ENCODE measurements at regions not wholly inside any gene's neighbourhood (a gene's known extent, or its start where the extent isn't known, plus 50 kb on each side); places are given as distances from the start of the nearest gene placed in this dataset.

DNA sequence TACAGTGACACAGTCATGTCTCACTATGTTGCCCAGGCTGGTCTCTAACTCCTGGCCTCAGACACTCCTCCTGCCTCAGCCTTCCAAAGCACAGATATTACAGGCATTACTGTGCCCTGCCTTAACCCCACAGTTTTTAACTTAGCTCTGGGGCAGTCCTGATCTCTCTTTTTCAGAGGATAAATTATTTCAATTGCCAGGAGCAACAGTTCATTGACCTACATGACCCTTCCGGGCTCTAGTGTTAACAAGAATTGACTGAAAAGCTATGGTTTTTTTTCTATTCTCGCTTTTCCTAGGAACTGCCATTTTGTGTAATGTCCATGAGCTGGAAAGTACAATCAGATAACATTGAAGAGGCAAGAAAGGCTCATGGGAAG is 92.8 kb downstream of the HNRNPLL start:
- no peak for DNase-seq

DNA sequence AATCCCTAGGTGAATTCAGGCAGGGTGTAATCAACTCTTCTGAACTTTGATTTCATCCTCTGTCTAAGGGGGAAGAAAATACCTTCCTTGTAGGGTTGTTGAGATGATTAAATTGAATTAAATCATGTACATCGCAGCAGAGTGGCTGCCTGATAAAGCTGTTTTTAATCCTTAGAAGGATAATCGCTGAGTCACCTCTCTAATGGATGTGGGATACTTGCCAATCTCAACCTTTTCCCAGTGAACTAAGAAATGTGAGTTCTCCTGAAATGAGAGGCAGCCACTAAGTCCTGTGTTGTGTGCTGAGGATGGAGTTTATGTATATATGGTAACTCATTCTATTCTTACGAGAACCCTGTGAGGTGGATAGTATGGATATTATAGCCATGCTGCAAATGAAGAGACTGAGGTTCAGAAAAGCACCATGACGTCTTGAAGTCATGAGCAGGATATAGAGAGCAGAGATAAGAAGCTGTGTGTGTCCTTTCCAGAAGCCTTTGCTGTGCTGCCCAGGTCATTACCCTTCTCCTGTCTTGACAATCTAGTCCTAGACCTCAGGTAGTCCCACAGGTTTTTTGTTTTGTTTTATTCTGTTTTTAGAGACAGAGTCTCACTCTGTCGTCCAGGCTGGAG is 93.3 kb downstream of the HNRNPLL start:
- DNase-seq: peak; percentile 88

DNA sequence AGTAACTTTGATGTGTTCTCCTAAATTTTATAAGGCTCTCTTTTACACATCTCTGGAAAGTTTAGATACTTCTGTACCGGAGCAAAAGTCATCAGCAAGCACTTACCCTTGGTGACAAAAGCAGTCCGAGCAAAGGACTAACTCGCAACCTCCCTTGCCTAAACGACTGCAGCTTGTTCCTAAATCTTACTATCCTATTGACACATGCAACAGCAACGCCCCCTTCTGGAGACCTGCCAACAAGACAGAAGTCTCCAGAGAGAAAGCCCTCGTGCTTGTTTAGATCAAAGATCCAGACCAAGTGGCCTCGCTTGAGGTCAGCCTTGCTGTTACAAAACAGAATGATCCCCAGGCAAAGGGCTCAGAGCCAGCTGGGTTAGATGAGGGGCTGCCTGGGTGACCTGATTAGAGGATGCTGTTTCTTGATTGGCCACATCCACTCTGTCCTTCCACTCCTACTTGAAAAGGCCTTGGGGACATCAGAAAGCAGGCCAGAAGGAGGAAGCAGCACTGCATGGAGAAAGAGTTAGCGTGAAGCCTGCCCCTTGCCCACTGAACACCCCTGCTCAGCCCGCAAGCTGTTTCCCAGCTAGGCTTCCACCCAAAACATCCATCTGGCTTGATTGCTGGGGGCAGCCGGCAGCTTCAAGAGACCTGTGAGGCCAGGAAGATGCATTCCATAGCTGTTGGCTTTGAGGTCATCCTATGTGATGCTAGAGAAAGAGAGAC is 94.3 kb downstream of the HNRNPLL start:
- peak; percentile 77 for DNase-seq

DNA sequence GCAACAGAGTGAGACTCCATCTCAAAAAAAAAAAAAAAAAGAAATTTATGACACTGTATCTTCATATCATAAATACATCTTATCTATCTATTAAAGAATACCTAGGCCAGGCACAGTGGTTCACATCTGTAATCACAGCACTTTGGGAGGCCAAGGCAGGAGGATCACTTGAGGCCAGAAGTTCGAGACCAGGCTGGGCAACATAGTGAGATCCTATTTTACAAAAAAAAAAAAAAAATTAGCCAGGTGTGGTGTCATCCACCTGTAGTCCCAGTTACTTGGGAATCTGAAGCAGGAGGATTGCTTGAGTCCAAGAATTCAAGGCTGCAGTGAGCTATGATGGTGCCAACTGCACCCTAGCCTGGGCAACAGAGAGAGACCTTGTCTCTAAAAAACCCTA is 95.0 kb downstream of the HNRNPLL start:
- no peak for DNase-seq

DNA sequence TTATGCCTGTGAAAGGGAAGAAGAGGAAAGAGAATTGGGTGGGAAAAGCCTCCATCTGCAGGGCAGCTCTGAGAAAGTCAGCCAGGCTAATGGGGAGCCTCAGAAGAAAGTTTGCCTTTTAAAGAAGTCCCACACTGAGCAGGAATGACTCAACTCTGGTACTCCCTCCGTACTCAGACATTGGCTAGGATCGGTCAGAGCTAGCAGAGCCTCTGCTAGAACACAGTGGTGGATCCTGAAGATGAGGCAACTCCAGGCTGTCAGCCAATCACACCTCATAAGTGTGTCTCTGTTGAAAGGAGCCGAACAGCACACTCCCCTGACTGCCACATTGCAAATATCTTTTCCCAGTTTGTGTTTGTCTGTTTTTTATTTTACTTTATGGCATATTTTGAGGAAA is 96.9 kb downstream of the HNRNPLL start:
- DNase-seq: peak; percentile 79

DNA sequence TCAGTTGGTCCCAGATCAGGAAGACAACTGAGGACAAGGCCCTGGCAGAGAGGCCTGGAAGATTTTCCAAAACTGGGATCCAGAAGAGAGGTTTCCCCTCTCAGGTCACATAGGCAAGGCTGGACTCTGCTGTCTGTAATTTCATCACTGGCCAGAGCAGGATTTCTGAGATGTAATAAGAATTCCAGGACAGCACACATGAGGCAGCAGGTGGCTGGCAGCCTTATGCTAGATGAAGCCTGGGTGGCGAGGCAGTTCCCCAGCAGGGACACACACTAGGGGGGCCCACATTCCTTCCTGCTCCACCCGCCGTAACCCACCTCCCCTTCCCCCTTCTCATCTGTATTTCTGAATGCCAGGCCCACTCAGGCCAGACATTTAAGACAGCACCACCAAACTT is 98.6 kb downstream of the HNRNPLL start:
- no peak for DNase-seq

DNA sequence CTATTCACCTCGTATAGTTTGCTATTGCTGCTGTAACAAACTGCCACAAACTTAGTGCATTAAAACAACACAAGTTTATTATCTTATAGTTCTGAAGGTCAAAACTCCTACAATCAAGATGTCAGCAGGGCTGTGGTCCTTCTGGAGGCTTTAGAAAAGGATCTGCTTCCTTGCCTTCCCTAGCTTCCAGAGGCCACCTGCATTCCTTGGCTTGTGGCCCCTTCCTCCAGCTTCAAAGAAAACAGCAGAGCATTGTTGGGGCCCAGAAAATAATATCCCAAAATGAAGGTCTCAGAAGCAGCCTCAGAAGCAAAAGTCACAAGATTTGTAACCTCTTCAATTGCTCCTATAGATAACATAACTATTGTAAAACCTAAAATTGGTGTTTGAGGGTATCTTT is 100.6 kb downstream of the HNRNPLL start:
- no peak for DNase-seq

DNA sequence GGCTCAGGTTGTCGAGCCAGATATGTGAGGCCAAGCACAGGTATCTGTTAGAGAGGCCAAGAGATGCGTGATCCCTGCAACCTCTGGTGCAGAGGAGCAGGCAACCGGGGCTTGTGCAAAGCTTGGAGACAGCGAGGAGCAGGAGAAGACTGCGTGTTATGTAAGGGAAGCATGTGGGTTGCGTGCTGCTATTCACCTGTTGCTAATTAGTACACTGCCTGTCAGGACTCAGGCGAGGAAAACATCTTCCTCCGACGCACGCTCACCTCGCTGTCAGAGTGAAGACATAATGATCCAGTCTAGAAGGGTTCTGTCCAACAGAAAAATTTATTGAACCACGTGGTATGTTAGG is 102.5 kb downstream of the HNRNPLL start:
- no peak for DNase-seq

DNA sequence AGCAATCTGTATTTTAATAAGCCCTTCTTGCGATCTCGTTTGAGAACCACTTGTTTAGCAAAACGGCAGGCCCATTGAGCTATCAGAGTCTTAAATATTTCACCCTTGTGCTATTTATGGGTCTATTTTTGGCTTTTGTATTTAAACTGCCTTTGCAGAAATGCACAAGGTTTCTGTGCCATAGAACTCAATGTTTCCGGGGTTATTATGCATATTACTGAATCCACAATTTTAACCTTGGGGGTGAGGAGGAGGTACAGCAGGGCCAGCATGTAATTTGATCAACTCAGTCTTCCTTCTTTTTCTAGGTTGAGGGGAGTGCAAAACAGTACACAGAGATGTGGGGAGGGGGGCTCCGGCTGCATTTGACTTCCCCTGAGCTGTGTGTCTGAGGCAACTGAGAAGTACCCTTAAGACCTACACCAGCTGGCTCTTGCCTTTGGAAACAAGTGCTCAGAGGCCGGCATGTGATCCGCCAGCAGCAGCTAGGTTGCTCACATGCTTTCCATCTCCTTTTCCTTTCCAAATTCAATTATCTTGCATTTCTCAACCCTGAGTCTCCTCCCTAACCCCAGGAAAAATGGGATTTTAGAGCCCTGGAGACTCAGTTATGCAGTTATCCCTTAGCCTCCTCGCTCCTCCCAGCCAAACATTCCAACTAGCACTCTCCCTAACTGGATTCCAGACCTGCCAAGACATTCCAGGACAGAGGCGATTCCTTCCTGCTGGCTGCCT is 103.0 kb downstream of the HNRNPLL start:
- DNase-seq: no peak

DNA sequence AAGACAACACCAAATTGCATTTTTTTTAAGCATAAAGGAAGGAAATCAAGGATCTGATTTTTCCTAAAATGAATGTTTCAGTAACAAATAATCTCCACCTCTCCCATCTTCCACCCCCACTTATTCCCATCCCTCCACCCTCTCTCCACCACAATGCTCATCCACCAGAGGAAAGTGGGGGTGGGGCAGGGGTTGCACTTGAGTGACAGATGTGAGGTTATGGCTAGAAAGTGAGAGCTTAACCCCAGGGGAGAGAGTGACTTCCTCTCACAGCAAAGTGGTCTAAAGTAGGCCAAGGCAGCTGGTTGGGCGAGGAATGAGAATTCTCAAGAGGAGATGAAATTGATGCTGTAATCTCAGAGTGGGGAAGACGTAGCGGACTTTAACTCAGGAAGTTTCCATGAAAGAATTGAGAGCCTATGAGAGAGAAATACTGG is 104.7 kb downstream of the HNRNPLL start:
- DNase-seq: no peak

DNA sequence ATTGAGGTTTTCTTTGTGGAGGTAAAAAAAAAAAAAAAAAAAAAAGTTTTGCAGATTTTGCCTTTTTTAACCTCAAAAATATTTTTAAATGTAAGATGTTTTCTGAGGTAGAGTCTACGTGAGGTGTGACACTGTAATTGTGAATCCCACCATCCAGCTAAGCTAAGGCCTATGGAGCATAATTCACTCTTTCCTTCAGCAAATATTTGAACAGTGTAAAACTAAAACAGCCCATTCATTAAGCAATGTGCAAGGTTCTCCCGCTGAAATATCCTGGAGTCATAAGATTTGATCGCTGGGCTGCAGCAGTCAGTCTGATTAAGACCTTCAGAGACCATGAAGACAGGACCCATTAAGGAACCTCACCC is 105.1 kb downstream of the HNRNPLL start:
- no peak for DNase-seq

DNA sequence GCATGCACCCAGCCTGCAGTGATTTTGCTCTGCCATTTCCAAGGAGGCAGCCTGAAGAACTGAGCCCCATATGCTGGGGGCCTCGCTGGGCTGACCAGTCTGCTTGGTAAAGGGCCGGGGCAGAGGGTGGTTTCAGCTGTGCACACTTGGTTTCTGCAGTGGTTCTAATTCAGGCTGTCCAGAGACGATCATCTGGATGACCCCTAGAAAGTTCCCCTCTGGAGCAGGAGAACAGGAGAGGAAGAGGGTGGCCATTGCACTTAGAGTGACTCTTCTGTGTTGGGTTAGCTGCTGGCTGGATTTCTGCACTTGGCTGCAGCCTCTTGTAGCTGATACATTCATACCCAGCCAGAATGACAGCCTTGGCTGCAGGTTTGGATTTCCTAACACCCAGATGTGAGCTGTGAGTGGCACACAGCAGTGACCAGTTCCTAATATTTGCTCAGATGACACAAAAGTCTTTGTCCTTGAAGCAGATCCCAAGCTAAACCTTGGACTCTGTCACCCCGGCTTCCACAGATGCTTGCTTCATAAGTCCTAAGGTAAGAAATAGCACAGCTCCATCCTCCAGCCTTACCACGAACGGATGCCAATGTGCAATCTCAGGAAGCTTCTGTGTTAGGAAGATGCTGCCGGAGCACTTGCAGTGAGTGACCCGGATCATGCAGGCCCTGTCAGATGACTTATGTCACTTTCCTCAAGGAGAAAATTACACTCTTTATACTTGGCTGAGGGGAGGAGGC is 105.6 kb downstream of the HNRNPLL start:
- no peak for DNase-seq

DNA sequence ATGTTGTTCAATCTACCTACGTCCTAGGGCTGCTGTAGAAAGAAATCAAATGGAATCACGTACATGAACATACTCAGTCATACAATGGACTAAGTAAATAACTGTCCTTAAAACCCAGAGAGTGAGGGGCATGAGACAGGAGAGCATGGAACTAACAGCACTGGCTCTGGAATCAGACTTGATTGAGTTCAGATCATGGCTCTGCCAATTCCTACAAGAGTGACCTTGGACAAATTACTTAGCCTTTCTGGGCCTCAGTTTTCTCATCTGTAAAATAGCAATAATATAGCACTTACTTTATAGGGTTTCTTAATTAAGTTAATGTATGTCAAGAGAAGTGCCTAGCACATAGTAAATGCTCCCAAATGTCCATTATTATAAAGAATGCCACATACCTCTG is 106.8 kb downstream of the HNRNPLL start:
- no peak for DNase-seq

DNA sequence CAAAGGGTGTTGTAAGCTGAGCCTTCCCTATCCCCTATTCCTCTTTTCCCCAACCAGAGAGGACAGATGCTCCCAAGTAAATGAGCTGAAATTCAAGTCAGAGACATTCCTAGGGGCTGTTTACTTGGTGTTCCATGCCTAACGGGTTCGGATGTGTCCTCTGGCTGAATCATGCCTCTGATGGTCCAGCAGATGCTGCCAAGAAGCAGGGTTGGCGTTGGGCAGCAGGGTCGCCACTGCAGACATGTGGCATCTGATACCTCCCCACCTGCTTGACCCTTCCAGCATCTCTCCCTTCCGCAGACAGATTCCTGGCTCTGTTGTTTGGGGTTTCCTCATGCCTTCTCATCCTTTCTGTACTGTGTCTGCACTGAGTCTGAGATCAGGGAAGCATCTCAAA is 108.3 kb downstream of the HNRNPLL start:
- DNase-seq: no peak

DNA sequence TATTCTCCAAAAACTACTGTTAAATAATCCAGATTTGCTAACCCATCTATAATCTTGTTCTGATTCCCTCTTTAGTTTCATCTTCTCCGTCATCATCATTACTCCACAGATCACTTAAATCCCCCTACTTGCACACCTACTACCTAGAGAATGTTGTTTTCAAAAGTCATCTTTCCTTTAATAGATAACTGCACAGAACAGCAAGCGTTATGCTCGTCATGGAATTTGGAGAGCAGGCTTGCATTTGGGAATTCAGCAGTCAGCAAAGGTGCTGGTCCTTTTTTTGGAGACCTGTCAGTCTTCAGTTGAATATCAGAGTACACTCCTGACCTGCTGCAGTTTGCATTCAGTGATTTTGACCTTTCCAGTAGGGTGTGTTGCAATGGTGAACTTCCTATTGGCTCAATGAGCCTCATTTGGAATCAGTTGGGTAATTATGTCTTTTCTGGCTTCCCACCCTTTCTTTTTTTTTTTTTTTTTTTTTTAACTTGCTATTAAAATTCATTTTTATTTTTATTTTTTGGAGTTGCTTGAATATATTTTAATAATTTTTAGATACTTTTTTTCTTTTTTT is 110.6 kb downstream of the HNRNPLL start:
- DNase-seq: no peak

DNA sequence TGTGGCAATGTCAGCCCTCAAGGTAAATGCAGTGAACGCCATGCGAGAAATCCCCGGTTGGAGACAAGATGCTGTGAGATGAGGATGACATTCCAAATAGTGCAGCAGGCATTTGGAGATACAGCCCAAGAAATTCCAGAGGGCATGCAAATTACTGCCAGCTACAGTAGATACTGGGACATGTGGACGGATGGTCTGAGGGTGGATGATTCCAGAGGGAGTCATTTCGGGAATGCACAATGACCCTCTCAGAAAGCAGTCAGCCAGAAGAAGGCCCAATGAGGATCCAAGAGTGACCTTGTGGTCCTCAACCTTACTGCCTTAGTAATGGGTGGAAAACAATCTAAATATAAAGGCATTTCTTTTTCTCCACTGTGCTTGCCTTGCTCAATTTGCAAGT is 111.3 kb downstream of the HNRNPLL start:
- DNase-seq: no peak

DNA sequence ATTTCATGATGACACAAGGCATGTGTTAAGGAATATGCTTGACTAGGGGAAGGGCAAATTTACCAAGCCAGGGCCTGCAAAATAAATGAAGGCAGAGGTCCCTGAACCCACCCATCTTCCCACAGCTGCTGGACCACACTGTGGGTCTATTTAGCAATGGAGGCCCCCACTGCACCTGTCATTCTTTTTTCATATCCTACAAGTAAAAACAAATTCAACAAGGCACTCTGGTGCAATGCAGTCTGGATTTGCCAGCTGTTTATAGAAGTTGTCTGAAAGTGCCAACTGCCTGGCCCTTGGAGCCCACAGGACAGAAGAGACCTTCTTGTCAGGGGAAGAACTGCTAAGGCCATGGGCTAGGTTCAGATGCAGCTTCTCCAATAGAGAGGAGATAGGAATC is 112.8 kb upstream of the ATL2 start:
- no peak for DNase-seq

DNA sequence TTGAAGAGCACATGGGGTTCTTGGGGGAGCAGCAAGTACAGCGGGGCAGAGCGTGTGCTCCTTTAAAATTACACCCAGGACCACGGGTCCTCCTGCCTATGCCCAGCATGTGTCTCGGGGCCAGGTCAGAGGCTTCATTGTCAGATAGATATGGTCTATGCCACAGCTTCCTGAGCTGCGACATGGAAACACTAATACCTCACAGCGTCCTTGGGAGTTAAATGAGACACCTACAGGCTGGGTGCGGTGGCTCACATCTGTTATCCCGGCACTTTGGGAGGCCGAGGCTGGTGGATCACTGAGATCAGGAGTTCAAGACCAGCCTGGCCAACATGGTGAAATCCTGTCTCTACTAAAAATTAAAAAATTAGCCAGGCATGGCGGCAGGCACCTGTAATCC is 110.8 kb upstream of the ATL2 start:
- no peak for DNase-seq

DNA sequence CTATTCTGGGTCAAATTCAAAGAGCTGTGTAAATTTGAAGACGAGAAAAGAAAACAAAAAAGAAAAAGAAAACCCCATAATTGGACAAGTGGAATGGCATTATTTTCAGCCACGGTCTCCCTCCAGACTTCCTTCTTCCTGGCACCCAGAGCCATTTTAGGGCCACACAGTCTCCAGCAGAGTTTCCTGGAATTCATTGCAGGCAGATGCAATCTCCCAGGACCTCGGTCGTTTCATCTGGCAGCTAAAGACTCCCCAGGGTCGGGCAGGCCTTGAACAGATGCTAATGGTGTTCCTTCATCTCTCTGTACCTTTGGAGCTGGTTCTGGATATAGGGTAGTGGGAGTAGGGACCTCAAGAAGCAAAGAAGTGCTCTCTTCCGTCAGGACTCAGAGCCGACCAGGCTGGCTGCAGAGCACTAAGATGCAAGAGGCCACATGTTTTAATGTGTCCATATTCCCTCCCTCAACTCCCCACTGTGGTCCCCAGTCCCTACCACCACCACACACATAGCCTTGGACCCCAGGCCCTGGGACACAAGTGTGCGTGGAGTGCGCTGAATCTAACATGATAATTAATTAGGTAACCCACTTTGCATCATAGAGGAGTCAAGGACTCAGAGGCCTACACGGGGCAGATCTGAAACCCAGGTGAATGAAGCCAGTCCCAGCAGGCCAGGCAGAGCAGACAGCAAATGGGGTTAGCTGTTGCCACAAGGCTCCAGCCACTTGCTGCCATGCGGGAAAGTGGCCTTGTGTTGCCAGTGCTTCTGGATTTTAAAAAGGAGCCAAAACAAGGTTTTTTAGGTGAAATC is 109.3 kb upstream of the ATL2 start:
- DNase-seq: no peak

DNA sequence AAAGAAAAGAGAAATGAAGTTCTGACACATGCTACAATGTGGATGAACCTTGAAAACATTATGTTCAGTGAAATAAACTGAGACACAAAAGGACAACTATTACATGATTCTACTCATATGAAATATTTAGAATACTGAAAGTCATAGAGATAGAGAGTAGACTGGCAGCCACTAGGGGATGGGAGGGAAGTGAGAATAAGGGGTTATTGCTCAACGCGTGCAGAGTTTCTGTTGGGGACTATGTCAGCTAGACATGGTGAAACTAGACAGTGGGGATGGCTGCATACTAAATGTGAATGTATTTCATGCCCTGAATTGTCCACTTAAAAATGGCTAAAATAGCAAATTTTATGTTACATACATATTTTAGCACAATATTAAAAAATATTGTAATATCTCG is 108.7 kb upstream of the ATL2 start:
- DNase-seq: no peak

DNA sequence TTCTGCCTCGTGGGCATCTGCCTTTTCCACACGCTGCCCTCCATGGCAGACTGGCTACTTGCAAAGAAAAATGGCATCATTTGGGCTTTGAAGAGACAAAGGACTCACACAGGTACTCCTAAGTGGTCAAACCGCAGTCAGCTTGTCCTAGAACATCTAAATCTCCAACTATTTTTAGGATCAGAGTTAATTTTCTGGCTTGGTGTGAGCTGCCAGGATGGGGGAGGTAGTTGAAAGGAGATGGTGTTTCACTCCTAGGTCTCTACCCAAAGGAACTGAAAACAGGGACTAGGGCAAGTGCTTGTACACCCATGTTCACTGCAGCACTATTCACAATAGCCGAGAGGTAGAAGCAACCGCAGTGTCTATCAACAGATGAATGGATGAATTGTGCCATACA is 107.9 kb upstream of the ATL2 start:
- no peak for DNase-seq

DNA sequence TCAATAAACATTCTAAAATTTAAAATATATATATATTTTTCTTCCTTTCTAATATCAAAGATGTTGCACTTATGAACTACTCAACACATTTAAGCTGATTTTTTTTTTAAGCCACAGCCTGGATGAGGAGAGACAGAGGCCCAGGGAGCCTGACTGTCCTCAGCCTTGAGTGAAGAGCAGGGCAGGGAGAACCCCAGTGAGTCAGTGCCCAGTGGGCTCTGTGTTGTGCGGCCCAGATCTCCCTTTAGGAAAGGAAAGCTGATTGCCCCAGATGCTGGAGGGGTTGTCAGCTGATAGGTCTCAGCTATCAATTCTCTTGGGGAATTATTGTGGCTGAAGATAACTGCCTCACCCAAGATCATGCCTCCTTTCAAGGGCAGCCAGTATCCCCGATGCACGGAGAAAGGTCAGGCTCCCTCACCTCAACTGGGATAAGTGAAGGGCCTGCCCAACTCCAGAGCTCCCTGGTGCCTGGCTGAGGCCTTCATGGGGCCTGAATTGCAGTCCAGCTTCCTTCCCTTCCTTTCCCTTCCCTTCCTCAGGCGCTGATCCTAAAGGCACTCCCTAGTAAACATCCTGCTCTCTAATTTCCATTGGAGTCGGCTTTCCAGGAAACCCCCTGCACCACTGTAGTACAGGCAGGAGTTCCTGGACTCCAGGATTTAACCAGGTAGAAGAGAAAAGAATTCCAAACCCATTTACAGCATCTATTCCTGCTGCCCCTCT is 106.9 kb upstream of the ATL2 start:
- no peak for DNase-seq

Measured in fibroblast of skin of right quadriceps (primary cell).